HAP-1 (cell line): ENCODE measurements at regions not wholly inside any gene's neighbourhood (a gene's known extent, or its start where the extent isn't known, plus 50 kb on each side); places are given as distances from the start of the nearest gene placed in this dataset.

Experiments used
- DNase-seq, 2 experiments: peaks; one replicate each; pipeline ENCODE4 v3.0.0-alpha.2; 2016 to 2020; ENCODE audit warnings: low spot score in 2 of 2
- H3K27me3 ChIP-seq: fragments of 250-450 bp; sonication (Bioruptor Pico); 2 replicates; pipeline ENCODE4 v1.5.1; 2020; ENCODE audit warnings: low read depth, mild to moderate bottlenecking, moderate library complexity
- H3K36me3 ChIP-seq: fragments of 250-450 bp; sonication (Bioruptor Pico); replicated peaks from 2 replicates; pipeline ENCODE4 v1.5.1; 2020; ENCODE audit warnings: mild to moderate bottlenecking
- H3K4me1 ChIP-seq: fragments of 250-450 bp; sonication (Bioruptor Pico); 2 replicates; pipeline ENCODE4 v1.5.1; 2020; ENCODE audit warnings: mild to moderate bottlenecking
- H3K4me3 ChIP-seq: fragments of 250-450 bp; sonication (Bioruptor Pico); 2 replicates; pipeline ENCODE4 v1.5.1; 2020; ENCODE audit warnings: mild to moderate bottlenecking, moderate library complexity
- H3K9me3 ChIP-seq: fragments of 250-450 bp; sonication (Bioruptor Pico); 2 replicates; pipeline ENCODE4 v1.5.1; 2020; ENCODE audit warnings: mild to moderate bottlenecking, moderate library complexity
- in situ Hi-C: fragments of 300-500 bp; cut with MboI; formaldehyde crosslinking; loops from 3 replicates; pipeline ENCODE4 v1.14.3; 2020; ENCODE audit warnings: low sequenced_read_pairs, inconsistent platforms, mixed read lengths

GRCh38 chr10:6915307-6915706 lies 335.2 kb upstream of the PRKCQ start:
- H3K4me3 ChIP-seq = no peak overlapping the region
- no peaks in the 10 kb centered on the region for H3K9me3 ChIP-seq
- peaks cover 3% of the 10 kb centered on the region for H3K4me1 ChIP-seq
- no peaks in the 10 kb centered on the region for H3K36me3 ChIP-seq
- H3K27me3 ChIP-seq = no peaks in the 10 kb centered on the region
- no peak for DNase-seq
- in situ Hi-C loops = loop anchor here (25.0 kb wide), 1 partner anchor 497 kb away; the partner anchor contains the start of gene SFMBT2

GRCh38 chr10:6912929-6913328 lies 332.9 kb upstream of the PRKCQ start:
- Histone ChIP-seq H3K36me3 (no peaks in the 10 kb centered on the region), H3K27me3 (no peaks in the 10 kb centered on the region), H3K4me1 (no peaks in the 10 kb centered on the region), H3K4me3 (no peak overlapping the region), H3K9me3 (no peaks in the 10 kb centered on the region)
- no peak for DNase-seq
- in situ Hi-C loops = loop anchor here (25.0 kb wide), 1 partner anchor 499 kb away; the partner anchor contains the start of gene SFMBT2

GRCh38 chr10:6912424-6912823 lies 332.3 kb upstream of the PRKCQ start:
- in situ Hi-C loops = loop anchor here (25.0 kb wide), 1 partner anchor 500 kb away; the partner anchor contains the start of gene SFMBT2
- DNase-seq = no peak

GRCh38 chr10:6912021-6912420 lies 331.9 kb upstream of the PRKCQ start:
- in situ Hi-C loops = loop anchor here (25.0 kb wide), 1 partner anchor 500 kb away; the partner anchor contains the start of gene SFMBT2
- Histone ChIP-seq H3K9me3 (no peaks in the 10 kb centered on the region), H3K36me3 (no peaks in the 10 kb centered on the region), H3K4me3 (no peak overlapping the region), H3K27me3 (no peaks in the 10 kb centered on the region), H3K4me1 (no peaks in the 10 kb centered on the region)
- no peak for DNase-seq

More at GRCh38 chr10:6912424-6912823, 332.3 kb upstream of the PRKCQ start:
- no peaks in the 10 kb centered on the region for H3K9me3 ChIP-seq
- no peaks in the 10 kb centered on the region for H3K4me1 ChIP-seq
- H3K27me3 ChIP-seq = no peaks in the 10 kb centered on the region
- no peak overlapping the region for H3K4me3 ChIP-seq
- H3K36me3 ChIP-seq = no peaks in the 10 kb centered on the region

- H3K4me1 ChIP-seq = no peaks in the 10 kb centered on the region
- no peaks in the 10 kb centered on the region for H3K27me3 ChIP-seq
- no peaks in the 10 kb centered on the region for H3K9me3 ChIP-seq
- H3K4me3 ChIP-seq = no peak overlapping the region
- in situ Hi-C loops = loop anchor here (25.0 kb wide), 1 partner anchor 502 kb away; the partner anchor contains the start of gene SFMBT2
- DNase-seq = no peak
- H3K36me3 ChIP-seq = no peaks in the 10 kb centered on the region
Observed at GRCh38 chr10:6909905-6910560, 330.0 kb upstream of the PRKCQ start.

GRCh38 chr10:6907877-6908530 lies 327.9 kb upstream of the PRKCQ start:
- Histone ChIP-seq H3K36me3 (no peaks in the 10 kb centered on the region), H3K9me3 (no peaks in the 10 kb centered on the region), H3K4me3 (no peak overlapping the region), H3K27me3 (no peaks in the 10 kb centered on the region), H3K4me1 (no peaks in the 10 kb centered on the region)
- DNase-seq = no peak
- in situ Hi-C loops = loop anchor here (25.0 kb wide), 1 partner anchor 504 kb away; the partner anchor contains the start of gene SFMBT2

GRCh38 chr10:6894405-6894804 lies 314.3 kb upstream of the PRKCQ start:
- H3K4me3 ChIP-seq = no peak overlapping the region
- no peaks in the 10 kb centered on the region for H3K27me3 ChIP-seq
- H3K9me3 ChIP-seq = no peaks in the 10 kb centered on the region
- no peaks in the 10 kb centered on the region for H3K4me1 ChIP-seq
- no peak for DNase-seq
- in situ Hi-C loops = no loop called here
- H3K36me3 ChIP-seq = no peaks in the 10 kb centered on the region

GRCh38 chr10:6892864-6893263 lies 312.8 kb upstream of the PRKCQ start:
- no peaks in the 10 kb centered on the region for H3K27me3 ChIP-seq
- H3K36me3 ChIP-seq = no peaks in the 10 kb centered on the region
- no peak for DNase-seq
- in situ Hi-C loops = no loop called here
- no peak overlapping the region for H3K4me3 ChIP-seq
- no peaks in the 10 kb centered on the region for H3K9me3 ChIP-seq
- no peaks in the 10 kb centered on the region for H3K4me1 ChIP-seq

GRCh38 chr10:6891924-6892323 lies 311.8 kb upstream of the PRKCQ start:
- Histone ChIP-seq H3K4me1 (no peaks in the 10 kb centered on the region), H3K27me3 (no peaks in the 10 kb centered on the region), H3K36me3 (no peaks in the 10 kb centered on the region), H3K4me3 (no peak overlapping the region), H3K9me3 (no peaks in the 10 kb centered on the region)
- in situ Hi-C loops = no loop called here
- no peak for DNase-seq

- Histone ChIP-seq H3K4me3 (no peak overlapping the region), H3K9me3 (no peaks in the 10 kb centered on the region), H3K27me3 (no peaks in the 10 kb centered on the region), H3K4me1 (no peaks in the 10 kb centered on the region), H3K36me3 (no peaks in the 10 kb centered on the region)
- in situ Hi-C loops = no loop called here
- no peak for DNase-seq
Observed at GRCh38 chr10:6889718-6890117, 309.6 kb upstream of the PRKCQ start.

- H3K9me3 ChIP-seq = no peaks in the 10 kb centered on the region
- H3K27me3 ChIP-seq = no peaks in the 10 kb centered on the region
- in situ Hi-C loops = no loop called here
- H3K36me3 ChIP-seq = no peaks in the 10 kb centered on the region
- no peak overlapping the region for H3K4me3 ChIP-seq
- DNase-seq = no peak
- no peaks in the 10 kb centered on the region for H3K4me1 ChIP-seq
Observed at GRCh38 chr10:6888434-6888833, 308.4 kb upstream of the PRKCQ start.

GRCh38 chr10:6885284-6885683 lies 305.2 kb upstream of the PRKCQ start:
- in situ Hi-C loops = no loop called here
- no peaks in the 10 kb centered on the region for H3K4me1 ChIP-seq
- no peaks in the 10 kb centered on the region for H3K36me3 ChIP-seq
- no peaks in the 10 kb centered on the region for H3K27me3 ChIP-seq
- DNase-seq = no peak
- no peak overlapping the region for H3K4me3 ChIP-seq
- no peaks in the 10 kb centered on the region for H3K9me3 ChIP-seq

GRCh38 chr10:6881987-6882386 lies 301.9 kb upstream of the PRKCQ start:
- DNase-seq = no peak
- H3K9me3 ChIP-seq = no peaks in the 10 kb centered on the region
- in situ Hi-C loops = no loop called here
- no peaks in the 10 kb centered on the region for H3K4me1 ChIP-seq
- no peaks in the 10 kb centered on the region for H3K27me3 ChIP-seq
- no peak overlapping the region for H3K4me3 ChIP-seq
- no peaks in the 10 kb centered on the region for H3K36me3 ChIP-seq

GRCh38 chr10:6877722-6878392 lies 297.8 kb upstream of the PRKCQ start:
- H3K9me3 ChIP-seq = no peaks in the 10 kb centered on the region
- H3K4me3 ChIP-seq = no peak overlapping the region
- in situ Hi-C loops = no loop called here
- H3K4me1 ChIP-seq = no peaks in the 10 kb centered on the region; the same call in 1 of the 2 replicates
- DNase-seq = no peak
- no peaks in the 10 kb centered on the region for H3K27me3 ChIP-seq
- no peaks in the 10 kb centered on the region for H3K36me3 ChIP-seq
